Mesothelial cell of epicardium (in vitro differentiated cells): ENCODE measurements at regions not wholly inside any gene's neighbourhood (a gene's known extent, or its start where the extent isn't known, plus 50 kb on each side); places are given as distances from the start of the nearest gene placed in this dataset.

Experiments used
- DNase-seq, 2 experiments: peaks; one replicate each; pipeline ENCODE4 v3.0.0; 2021; ENCODE audit warnings: low spot score in 2 of 2; ENCODE audit not compliant: unreplicated experiment in 2 of 2
- H3K27ac Mint-ChIP-seq: 2 replicates; pipeline ENCODE4 v1.8.0; 2021; ENCODE audit warnings: mixed read lengths
- H3K27me3 Mint-ChIP-seq: 2 replicates; pipeline ENCODE4 v1.8.0; 2021; ENCODE audit warnings: low read depth, mixed read lengths
- H3K36me3 Mint-ChIP-seq: 2 replicates; pipeline ENCODE4 v1.8.0; 2021; ENCODE audit warnings: mixed read lengths
- H3K4me1 Mint-ChIP-seq: 2 replicates; pipeline ENCODE4 v1.8.0; 2021; ENCODE audit warnings: mixed read lengths
- H3K4me3 Mint-ChIP-seq: 2 replicates; pipeline ENCODE4 v1.8.0; 2021; ENCODE audit warnings: mild to moderate bottlenecking, moderate library complexity, mixed read lengths
- H3K9me3 Mint-ChIP-seq: 2 replicates; pipeline ENCODE4 v1.8.0; 2021; ENCODE audit warnings: mixed read lengths
- CTCF ChIP-seq: fragments of 200-600 bp; sonication (generic); IDR thresholded peaks from one replicate; pipeline ENCODE4 v1.5.0; 2021; ENCODE audit warnings: antibody characterized with exemption; ENCODE audit not compliant: unreplicated experiment

GRCh38 chr1:55316947-55317662 is 101.9 kb upstream of the USP24 start:
- Mint-ChIP-seq H3K9me3 (no peaks in the 10 kb centered on the region), H3K4me3 (no peak overlapping the region), H3K36me3 (no peaks in the 10 kb centered on the region), H3K4me1 (peaks cover 12% of the 10 kb centered on the region), H3K27me3 (no peaks in the 10 kb centered on the region), H3K27ac (no peak overlapping the region)
- DNase-seq = no peak
- no peak for TF ChIP-seq CTCF

GRCh38 chr1:55316502-55316901 is 101.3 kb upstream of the USP24 start:
- H3K27ac Mint-ChIP-seq = no peak overlapping the region
- peaks cover 15% of the 10 kb centered on the region for H3K4me1 Mint-ChIP-seq
- no peaks in the 10 kb centered on the region for H3K27me3 Mint-ChIP-seq
- no peaks in the 10 kb centered on the region for H3K9me3 Mint-ChIP-seq
- no peak for DNase-seq
- H3K4me3 Mint-ChIP-seq = no peak overlapping the region
- no peak for TF ChIP-seq CTCF
- no peaks in the 10 kb centered on the region for H3K36me3 Mint-ChIP-seq

DNA sequence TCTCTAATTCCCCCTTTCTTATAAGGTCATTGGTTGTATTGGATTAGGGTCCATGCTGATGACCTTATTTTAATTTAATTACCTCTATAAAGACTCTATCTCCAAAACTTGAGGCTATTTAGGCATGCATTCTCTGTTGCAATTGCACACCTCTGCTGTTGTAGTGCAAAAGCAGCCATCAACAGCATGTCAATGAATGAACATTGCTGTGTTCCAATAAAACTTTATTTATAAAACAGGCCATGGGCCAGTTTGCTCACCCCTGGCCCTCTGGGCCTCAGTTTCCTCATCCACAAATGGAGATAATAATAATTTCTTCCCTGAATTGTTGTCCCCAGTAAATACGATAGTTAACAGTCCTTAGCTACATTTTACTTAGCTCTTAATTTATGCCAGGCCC is 100.4 kb upstream of the USP24 start:
- TF ChIP-seq CTCF = no peak
- no peak overlapping the region for H3K4me3 Mint-ChIP-seq
- no peaks in the 10 kb centered on the region for H3K9me3 Mint-ChIP-seq
- peaks cover 24% of the 10 kb centered on the region for H3K4me1 Mint-ChIP-seq
- H3K36me3 Mint-ChIP-seq = no peaks in the 10 kb centered on the region
- DNase-seq = no peak
- no peak overlapping the region for H3K27ac Mint-ChIP-seq
- no peaks in the 10 kb centered on the region for H3K27me3 Mint-ChIP-seq

DNA sequence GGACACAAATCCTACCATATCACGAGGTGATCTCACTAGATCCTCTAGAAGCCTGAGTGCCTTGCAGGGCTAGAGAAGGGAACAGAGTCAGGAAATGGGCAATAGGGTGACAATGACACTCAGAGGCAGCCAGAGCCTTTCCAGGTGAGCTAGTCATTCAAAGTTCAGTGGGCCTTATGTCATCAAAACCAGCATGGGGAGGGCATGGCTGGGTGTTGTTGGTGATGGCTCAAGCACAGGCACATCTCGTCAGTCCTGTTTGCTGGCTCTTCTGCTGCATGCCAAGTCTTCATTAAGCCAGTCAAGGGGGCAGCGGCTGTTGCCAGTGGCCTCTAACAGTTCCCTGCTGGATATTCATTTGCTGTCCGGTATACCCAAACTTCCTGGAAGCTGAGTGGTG is 99.6 kb upstream of the USP24 start:
- no peak for TF ChIP-seq CTCF
- H3K9me3 Mint-ChIP-seq = no peaks in the 10 kb centered on the region
- H3K36me3 Mint-ChIP-seq = no peaks in the 10 kb centered on the region
- DNase-seq = no peak
- no peak overlapping the region for H3K4me3 Mint-ChIP-seq
- no peak overlapping the region for H3K27ac Mint-ChIP-seq
- peaks cover 25% of the 10 kb centered on the region for H3K4me1 Mint-ChIP-seq
- H3K27me3 Mint-ChIP-seq = no peaks in the 10 kb centered on the region

- DNase-seq = no peak
- Mint-ChIP-seq H3K4me1 (peaks cover 25% of the 10 kb centered on the region), H3K27me3 (no peaks in the 10 kb centered on the region), H3K36me3 (no peaks in the 10 kb centered on the region), H3K9me3 (no peaks in the 10 kb centered on the region), H3K4me3 (no peak overlapping the region), H3K27ac (no peak overlapping the region)
- no peak for TF ChIP-seq CTCF
Measured at GRCh38 chr1:55313903-55314302, 98.7 kb upstream of the USP24 start.

GRCh38 chr1:55311979-55312378 is 96.8 kb upstream of the USP24 start:
- H3K9me3 Mint-ChIP-seq = peaks cover 2% of the 10 kb centered on the region
- no peak overlapping the region for H3K4me3 Mint-ChIP-seq
- TF ChIP-seq CTCF = no peak

More at GRCh38 chr1:55311979-55312378, 96.8 kb upstream of the USP24 start:
- H3K4me1 Mint-ChIP-seq = peaks cover 19% of the 10 kb centered on the region
- DNase-seq = no peak
- H3K27me3 Mint-ChIP-seq = no peaks in the 10 kb centered on the region
- no peak overlapping the region for H3K27ac Mint-ChIP-seq
- no peaks in the 10 kb centered on the region for H3K36me3 Mint-ChIP-seq
